ENCODE measurements at regions not wholly inside any gene's neighbourhood (a gene's known extent, or its start where the extent isn't known, plus 50 kb on each side); places are given as distances from the start of the nearest gene placed in this dataset.
"Not testable (repeated sequence)": the region's sequence is repeated elsewhere in the genome, so short reads cannot be mapped to it uniquely, and the experiment has no call there.

DNA sequence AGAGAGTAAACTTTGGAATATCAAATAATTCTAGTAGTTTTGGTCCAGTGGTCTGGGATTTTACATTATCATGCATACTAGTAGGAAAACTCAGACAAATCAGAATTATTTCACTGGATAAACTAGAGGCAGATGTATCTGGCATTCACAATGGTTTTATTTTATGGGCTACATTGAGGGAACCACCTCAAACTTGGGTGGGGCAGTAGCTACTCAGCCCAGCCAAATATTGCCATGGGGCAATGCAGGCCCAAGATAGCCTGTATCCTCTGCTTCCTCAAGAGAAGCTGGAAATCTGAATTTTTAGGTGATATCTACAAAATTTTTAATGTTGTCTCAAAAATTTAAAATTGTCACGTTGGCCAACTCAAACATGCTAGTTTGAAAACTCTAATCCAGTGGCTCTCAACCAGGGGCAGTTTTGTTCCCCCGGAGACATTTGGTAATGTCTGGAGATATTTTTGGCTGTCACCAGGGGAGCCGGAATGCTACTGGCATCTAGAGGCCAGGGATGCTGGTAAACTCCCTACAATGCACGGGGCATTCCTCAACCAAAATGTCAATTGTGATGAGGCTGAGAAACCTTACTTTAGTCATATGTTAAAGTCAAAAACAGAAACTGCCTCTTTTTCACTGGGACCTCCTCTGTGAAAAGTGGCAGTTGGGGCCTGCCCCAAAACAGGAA is 172.8 kb upstream of the SPRED2 start:
- DNase-seq (ENCODE audit: low spot score) = no peak

GRCh38 chr2:65604246-65604645 is 171.8 kb upstream of the SPRED2 start:
- no peak for DNase-seq (ENCODE audit: low spot score)

DNA sequence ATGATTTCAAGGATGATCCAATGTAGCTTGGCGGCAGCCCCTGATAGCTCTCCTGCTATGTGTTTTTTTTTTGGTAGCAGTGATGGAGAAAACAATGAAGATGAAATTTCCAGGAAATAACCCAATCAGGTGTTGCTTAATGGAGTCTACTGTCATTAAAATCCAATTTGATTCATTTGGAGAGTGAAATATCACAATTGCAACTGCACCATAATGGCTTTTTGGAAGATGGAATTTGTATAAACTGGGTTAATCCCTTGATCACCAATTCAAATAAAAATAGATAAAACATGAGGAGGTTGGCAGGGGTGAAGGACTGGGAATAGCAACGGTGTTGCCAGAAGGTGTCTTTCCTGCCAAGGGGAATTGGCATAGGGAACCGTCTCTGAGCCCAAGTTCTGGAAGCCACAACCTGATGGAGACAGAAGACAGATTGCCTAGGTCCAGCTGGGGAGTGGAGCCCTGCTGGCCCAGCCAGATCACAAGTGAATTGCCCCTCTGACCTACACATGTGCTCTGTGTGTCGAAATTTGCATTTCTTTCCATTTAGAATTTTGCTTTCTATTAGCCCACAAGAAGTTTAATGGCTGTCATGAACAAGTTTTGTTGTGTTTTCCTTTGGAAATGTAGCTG is 170.3 kb upstream of the SPRED2 start:
- no peak for DNase-seq (ENCODE audit: low spot score)

DNA sequence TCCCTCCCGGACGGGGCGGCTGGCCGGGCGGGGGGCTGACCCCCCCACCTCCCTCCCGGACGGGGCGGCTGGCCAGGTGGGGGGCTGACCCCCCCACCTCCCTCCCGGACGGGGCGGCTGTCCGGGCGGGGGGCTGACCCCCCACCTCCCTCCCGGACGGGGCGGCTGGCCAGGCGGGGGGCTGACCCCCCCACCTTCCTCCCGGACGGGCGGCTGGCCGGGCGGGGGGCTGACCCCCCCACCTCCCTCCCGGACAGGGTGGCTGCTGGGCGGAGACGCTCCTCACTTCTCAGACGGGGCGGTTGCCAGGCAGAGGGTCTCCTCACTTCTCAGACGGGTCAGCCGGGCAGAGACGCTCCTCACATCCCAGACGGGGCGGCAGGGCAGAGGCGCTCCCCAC is 168.5 kb upstream of the SPRED2 start:
- DNase-seq (ENCODE audit: low spot score) = not testable (repeated sequence)

DNA sequence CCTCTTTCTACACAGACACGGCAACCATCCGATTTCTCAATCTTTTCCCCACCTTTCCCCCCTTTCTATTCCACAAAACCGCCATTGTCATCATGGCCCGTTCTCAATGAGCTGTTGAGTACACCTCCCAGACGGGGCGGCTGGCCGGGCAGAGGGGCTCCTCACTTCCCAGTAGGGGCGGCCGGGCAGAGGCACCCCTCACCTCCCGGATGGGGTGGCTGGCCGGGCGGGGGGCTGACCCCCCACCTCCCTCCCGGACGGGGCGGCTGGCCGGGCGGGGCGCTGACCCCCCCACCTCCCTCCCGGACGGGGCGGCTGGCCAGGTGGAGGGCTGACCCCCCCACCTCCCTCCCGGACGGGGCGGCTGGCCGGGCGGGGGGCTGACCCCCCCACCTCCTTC is 168.0 kb upstream of the SPRED2 start:
- not testable (repeated sequence) for DNase-seq (ENCODE audit: low spot score)

- DNase-seq (ENCODE audit: low spot score) = no peak
Measured at GRCh38 chr2:65599693-65600092, 167.3 kb upstream of the SPRED2 start.

DNA sequence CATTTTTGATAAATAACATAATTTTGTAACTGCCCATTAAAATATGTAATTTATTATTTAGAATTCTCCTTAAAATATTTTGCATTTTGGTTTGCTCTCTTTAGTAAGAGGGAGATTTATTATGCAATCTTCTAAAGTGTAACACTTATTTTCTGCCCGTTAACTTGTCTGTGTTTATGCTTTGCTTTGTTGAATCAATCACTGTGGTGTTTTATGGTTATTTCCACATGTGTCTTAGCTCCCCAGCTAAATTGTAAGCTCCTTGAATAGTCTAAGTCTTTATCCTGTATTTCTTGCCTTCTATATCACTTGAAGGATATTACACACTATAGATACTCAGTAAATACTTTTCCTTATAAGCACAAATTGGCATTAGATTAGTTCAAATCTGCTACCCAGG is 166.6 kb upstream of the SPRED2 start:
- no peak for DNase-seq (ENCODE audit: low spot score)

GRCh38 chr2:65598264-65598663 is 165.9 kb upstream of the SPRED2 start:
- DNase-seq (ENCODE audit: low spot score) = no peak

- no peak for DNase-seq (ENCODE audit: low spot score)
Measured at GRCh38 chr2:65595630-65596029, 163.2 kb upstream of the SPRED2 start.

GRCh38 chr2:65594150-65594549 is 161.8 kb upstream of the SPRED2 start:
- no peak for DNase-seq (ENCODE audit: low spot score)

GRCh38 chr2:65589667-65590066 is 157.3 kb upstream of the SPRED2 start:
- no peak for DNase-seq (ENCODE audit: low spot score)

GRCh38 chr2:65587779-65588178 is 155.4 kb upstream of the SPRED2 start:
- DNase-seq (ENCODE audit: low spot score) = no peak

DNA sequence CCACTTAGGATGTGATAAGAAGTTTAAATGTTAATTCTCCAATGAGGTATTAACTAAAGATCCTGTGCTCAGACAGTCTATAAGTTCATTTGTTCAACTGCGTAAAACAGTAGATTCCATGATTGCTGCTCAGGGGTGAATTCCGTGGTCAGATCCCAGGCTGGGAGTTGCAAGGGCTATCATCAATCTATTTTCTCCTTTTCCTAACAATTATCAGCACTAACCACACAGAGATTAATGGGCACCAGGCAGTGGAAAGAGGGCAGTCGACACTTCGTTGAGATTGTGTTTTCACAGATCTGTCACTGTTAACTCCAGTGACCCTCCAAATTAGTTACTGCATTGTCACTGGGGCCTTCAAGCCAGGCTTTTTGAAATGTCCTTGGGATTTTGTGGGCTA is 154.1 kb upstream of the SPRED2 start:
- DNase-seq (ENCODE audit: low spot score) = no peak

- DNase-seq (ENCODE audit: low spot score) = no peak
Measured at GRCh38 chr2:65583061-65583460, 150.7 kb upstream of the SPRED2 start.

DNA sequence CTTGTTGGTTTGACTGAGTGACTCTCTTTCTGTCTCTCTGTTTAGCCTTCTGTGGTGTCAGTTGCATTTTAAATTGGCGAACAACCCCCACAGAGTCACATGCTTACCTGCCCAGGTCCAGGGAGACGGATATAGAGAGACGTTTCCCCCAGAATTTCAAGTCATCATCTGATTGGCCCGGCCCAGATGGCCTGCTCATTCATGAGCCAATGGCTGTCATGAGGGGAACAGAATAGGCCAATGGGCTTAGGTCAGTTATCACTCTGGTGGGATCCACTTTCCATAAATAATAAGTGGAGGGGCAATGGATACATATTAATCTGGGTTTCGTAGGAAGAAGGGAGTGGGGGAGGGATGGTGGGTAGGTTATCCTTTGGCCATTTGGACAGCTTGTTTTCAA is 150.0 kb upstream of the SPRED2 start:
- no peak for DNase-seq (ENCODE audit: low spot score)

- no peak for DNase-seq (ENCODE audit: low spot score)
Measured at GRCh38 chr2:65580824-65581223, 148.4 kb upstream of the SPRED2 start.

DNA sequence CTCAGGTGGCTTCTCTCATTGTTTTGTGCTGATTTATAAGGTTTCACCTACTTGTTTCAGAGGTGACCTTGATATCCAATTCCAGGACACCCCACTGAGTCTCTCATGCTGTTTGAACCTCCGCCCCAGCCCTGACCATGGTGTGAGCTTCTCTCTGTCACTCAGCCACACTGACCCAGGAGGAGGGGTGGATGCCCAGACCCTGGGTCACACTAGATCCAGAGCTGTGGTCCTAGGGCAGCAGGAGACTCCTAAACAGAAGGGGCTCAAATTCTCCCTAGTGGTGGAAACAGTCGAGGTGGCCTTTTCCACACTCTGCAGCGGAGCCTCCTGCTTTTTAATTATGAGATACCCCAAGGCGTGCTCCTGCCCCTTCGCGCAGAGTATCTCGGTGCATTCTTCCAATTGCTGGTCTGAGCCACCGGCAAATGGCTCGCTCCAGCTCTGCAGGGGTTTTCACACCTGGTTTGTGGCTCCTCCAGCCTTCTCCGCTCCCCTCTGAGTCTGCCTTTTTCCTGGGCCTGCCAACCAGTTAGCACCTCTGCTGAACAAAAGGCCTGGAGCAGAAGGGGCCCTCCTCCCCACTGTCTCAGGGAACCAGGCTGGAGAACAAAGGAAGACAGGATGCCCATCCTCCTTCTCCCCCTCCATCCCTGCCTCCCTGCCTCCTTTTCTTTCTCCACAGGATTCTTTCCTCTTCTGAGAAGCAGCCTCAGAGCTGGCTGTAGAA is 147.3 kb upstream of the SPRED2 start:
- no peak for DNase-seq (ENCODE audit: low spot score)

- DNase-seq (ENCODE audit: low spot score) = no peak
Measured at GRCh38 chr2:65577654-65578053, 145.3 kb upstream of the SPRED2 start.

GRCh38 chr2:65576861-65577601 is 144.6 kb upstream of the SPRED2 start:
- no peak for DNase-seq (ENCODE audit: low spot score)

DNA sequence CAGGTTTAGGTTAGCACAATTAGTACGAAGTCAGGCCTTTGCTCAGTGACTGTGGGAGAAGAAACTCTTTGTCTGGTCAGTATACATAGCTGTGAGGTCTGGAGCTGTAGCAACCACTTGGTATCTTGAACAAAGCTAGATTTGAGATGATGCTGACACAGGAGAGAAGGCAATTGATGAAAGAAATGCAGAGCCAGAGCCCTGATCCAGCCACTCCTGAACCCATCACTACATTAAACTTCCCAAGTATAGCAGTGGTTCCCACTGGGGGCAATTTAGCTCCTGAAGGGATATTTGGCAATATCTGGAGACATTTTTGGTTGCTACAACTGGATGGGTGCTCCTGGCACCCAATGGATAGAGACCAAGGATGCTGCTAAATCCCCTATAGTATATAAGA is 143.9 kb upstream of the SPRED2 start:
- DNase-seq (ENCODE audit: low spot score) = no peak

DNA sequence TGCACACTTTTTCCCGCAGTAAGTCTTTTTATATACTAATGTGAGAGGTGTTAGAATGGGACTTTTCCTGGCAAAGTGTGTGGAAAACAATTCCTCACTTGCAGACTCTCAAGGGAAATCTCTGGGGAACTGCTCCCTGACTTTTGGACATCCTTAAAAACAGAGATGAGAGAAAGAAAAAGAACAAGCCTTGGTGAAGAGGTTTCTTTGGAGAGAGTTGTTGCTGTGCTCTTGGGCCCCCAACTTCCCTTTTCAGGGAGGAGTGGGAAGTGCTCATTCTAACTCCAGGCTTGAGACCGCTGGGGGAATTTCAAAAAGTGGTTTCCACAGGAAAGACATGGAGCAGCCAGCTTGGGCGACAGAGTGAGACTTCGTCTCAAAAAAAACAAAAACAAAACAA is 142.6 kb upstream of the SPRED2 start:
- DNase-seq (ENCODE audit: low spot score) = no peak

GRCh38 chr2:65568656-65569440 is 136.4 kb upstream of the SPRED2 start:
- DNase-seq (ENCODE audit: low spot score) = not testable (repeated sequence)
